GM20431 (cell line): ENCODE measurements at regions not wholly inside any gene's neighbourhood (a gene's known extent, or its start where the extent isn't known, plus 50 kb on each side); places are given as distances from the start of the nearest gene placed in this dataset.

ENCODE experiments used
- in situ Hi-C: fragments of 300-500 bp; cut with MseI, MboI; formaldehyde crosslinking; loops from one replicate; pipeline ENCODE4 v1.15.0; 2020; ENCODE audit warnings: low sequenced_read_pairs; ENCODE audit not compliant: unreplicated experiment

- in situ Hi-C loops, result no loop called here
Observed at GRCh38 chr13:46975173-46975572, 78.3 kb upstream of the HTR2A start.

GRCh38 chr13:46968450-46968849 is 71.6 kb upstream of the HTR2A start:
- in situ Hi-C loops, result no loop called here

- in situ Hi-C loops, result no loop called here
Observed at GRCh38 chr13:46964789-46965527, 68.1 kb upstream of the HTR2A start.

- in situ Hi-C loops, result no loop called here
Observed at GRCh38 chr13:46963904-46964303, 67.1 kb upstream of the HTR2A start.

- in situ Hi-C loops, result no loop called here
Observed at GRCh38 chr13:46962281-46962941, 65.6 kb upstream of the HTR2A start.

- in situ Hi-C loops, result no loop called here
Observed at GRCh38 chr13:46961719-46962118, 64.9 kb upstream of the HTR2A start.

- in situ Hi-C loops, result no loop called here
Observed at GRCh38 chr13:46953941-46954340, 57.1 kb upstream of the HTR2A start.

- in situ Hi-C loops, result no loop called here
Observed at GRCh38 chr13:46953331-46953730, 56.5 kb upstream of the HTR2A start.

GRCh38 chr13:46951516-46951915 is 54.7 kb upstream of the HTR2A start:
- in situ Hi-C loops, result no loop called here

GRCh38 chr13:46949211-46949610 is 52.4 kb upstream of the HTR2A start:
- in situ Hi-C loops, result no loop called here

- in situ Hi-C loops, result no loop called here
Observed at GRCh38 chr13:46948338-46948737, 51.5 kb upstream of the HTR2A start.

- in situ Hi-C loops, result no loop called here
Observed at GRCh38 chr13:46947425-46948191, 50.8 kb upstream of the HTR2A start.
